ENCODE measurements at regions not wholly inside any gene's neighbourhood (a gene's known extent, or its start where the extent isn't known, plus 50 kb on each side); places are given as distances from the start of the nearest gene placed in this dataset.

DNA sequence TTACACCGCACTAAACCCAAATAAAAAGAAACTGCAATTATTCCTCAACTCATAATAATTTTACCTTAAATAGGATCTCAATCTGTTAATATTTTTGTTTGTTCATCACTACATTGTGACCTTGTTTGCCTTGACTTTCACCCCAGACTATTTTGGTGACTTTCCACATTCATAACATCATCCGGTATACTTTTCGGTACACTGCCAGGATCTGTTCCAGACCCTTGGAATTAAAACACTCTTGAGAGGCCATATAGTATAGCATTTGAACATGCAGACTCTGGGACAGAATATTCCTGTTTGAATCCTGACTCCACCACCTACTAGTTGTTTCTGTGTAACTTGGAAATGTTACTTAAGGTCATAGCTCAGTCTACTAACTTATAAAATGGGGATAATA is 577.4 kb downstream of the METTL4 start:
- no peak for DNase-seq

DNA sequence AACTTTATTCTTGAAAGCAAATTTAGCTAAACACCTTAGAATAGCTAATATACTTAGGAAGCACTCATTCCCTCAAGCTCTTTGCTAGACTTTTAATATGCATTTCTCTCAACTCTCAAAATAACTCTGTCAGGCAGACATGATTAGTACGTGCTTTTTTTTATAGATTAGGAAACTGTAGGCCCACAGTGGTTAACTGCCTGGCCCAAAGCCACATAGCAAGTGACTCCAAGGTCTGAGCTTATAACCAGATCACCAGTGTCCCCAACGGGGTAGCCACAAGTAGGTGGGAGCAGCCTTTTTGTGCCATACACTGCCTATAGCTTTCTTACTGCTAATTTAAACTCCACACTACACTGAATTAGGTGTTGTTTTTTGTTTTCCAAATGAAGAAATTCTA is 576.8 kb downstream of the METTL4 start:
- no peak for DNase-seq

DNA sequence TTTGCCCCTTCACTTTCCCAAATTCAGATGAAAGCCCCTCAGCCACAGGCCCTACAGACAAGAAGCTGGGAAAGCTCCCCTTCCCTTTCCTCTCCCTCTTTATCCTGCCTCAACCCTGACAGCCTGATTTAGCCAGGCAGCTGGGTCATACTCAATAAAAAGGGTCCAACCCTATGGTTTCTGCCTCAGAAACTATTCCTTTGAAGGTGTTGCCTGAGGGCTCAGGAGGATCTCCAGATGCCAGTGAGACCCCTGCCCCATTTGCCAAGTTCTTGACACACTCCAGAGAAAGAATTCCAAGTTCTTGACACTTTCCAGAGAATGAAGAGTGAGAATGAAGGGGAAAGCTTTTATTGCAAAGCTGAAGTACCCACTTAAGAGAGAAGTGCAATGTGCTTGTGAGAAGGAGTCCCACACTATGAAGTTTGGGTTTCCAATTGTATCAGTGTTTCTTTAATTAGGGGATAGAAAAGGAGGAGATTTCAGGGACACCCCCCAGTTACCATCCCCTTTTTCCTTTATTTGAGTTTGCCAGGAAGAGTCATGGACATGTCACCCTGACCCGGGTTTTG is 576.2 kb downstream of the METTL4 start:
- no peak for DNase-seq

DNA sequence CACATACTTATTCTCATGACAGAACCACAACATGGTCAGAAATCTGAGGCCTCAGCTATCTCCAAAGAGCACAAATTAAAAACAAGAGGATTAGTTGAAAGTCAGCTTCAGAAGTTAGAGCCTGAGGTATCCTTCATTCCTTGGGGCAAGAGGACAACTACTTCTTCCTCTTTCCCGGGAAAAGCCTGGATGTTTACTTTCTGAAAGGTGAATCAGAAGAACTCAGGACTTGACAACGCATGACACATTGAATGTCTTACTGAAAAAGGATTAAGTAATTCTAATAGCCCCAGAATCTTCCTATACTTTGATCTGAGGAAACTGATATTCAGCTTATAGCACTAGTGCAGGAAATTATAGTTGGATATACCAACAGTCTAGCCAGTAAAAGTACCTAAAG is 573.2 kb downstream of the METTL4 start:
- no peak for DNase-seq

DNA sequence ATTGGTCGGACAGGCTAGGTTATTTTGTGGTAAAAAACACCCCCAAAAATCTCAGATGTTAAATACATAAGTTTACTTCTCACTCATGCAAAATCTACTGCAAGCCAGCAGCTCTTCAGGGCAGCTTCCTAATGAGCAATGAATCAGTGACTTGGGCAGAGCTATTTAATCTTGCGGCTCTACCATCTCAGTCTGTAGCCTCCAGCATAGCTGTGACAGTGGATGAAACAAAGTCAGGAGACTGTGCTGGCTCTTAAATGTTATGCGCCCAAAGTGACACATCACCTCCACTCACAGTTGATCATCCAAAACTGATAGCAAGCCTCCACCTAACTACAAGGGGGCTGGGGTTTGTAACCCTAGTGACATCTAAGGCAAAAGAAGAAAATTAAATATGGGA is 571.9 kb downstream of the METTL4 start:
- DNase-seq: no peak

DNA sequence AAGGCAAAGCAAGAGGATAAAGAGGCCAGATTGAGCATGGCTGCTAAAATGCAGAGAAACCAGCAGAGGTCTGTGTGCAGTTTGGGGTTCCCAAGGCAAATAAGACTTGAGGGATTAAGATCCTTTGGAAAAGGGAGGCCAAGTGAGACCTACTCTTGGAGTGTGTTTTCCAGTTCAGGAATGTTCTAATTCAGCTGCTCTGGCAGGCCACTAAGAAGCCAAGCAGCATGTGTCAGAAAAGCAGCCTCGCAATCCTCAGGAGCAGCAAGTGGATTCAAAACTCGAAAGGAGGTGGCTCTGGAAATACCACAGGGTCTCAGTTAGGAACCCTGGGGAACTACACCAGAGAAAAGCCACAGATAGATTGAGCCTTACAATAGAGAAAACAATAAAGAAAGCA is 569.2 kb downstream of the METTL4 start:
- no peak for DNase-seq

DNA sequence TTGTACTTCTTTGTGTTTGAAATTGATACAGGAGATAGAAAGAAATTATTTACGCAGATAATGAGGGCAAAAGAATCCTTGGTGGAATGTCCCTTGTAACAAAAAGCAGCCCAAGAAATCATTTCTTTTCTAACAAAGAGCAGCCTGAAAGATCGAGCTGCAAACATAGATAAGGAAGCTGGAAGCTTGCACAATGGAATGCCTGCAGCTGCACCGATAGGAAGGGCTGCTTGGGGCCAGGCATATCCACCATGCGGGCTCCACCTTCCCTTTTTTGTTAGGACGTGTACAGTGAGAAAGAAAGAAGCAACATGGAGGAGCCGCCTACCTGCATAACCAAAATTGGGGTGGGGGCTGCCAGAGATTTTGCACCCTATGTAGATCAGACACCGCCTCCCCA is 568.7 kb downstream of the METTL4 start:
- DNase-seq: no peak

DNA sequence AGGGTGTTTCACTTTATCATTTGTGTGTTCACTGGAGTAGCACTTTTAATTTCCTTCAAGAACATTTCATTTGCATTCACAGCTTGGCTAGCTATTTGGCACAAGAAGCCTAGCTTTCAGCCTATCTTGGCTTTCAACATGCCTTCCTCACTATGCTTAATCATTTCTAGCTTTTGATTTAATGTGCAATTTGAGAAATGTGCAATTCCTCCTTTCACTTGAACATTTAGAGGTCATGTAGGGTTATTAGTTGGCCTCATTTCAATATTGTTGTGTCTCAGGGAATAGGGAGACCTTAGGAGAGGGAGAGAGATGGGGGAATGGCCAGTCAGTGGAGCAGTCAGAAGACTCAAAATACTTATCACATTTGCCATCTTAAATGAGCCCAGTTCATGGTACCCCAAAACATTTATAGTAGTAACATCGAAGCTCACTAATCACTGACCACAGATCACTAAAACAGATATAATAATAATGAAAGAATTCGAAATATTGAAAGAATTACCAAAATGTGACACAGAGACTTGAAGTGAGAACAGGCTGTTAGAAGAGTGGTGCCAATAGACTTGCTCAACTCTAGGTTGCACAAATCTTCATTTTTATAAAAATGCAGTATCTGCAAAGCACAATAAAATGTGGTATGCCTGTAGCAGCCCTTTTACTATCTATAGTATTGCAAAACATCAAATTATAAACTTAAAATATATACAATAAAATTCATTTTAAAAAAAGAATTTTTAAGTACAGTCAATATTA is 561.2 kb downstream of the METTL4 start:
- peak; percentile 0 for DNase-seq

DNA sequence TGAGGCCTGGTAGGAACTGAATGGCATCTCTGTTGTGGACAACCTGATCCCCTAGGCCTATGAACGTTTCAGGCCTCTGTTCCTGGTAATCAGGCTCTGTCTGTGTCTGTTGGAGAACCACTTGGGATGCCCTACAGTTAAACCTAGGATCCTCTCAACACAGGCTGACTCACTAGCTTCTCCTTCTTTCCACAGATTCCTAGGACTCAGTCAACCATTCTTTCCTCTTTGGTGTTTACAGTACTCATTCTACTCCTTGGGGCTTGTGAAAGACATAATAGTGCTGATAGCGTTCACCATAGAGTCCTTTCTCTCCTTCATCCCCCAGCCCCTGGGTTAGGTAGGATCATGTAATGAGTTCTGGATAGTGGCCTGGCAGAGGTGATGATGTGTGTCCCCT is 544.3 kb downstream of the METTL4 start:
- DNase-seq: no peak

DNA sequence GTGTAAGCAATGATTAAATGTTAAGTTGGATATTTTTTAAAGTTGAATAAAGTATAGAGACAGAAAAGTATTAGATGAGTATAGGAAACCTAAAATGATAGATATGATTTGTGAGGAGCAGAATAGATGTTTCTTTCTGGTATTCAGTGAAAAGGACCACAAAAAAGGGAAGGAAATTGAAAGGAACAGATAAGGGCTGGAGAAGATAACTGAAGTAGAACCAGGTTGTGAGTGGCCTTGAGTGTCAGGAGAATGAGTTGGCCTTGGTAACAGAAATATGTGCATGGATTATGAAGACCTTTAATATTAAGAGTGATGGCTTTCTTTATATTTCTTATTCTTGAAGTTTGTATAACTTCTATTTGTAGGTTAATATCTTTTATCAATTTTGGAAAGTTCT is 543.5 kb downstream of the METTL4 start:
- DNase-seq: no peak

DNA sequence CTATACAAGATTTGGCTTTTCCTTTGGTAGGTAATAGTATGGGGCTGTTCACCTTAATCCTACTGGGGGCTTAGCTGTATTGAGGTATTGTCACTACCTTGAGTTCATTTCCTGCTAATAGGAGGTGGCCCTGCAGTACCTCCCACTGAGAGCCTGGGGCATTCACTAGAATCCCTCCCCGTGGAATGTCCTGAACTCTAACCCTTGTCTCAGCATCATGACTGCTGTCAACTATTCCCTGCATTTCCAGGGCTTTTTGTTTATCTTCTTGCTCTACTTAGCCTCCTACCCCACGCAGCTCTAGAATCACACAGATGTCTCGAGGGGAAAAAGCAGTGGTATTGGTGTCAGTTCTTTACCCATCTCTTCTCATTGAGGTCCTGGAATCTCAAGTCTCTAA is 542.3 kb downstream of the METTL4 start:
- DNase-seq: no peak

DNA sequence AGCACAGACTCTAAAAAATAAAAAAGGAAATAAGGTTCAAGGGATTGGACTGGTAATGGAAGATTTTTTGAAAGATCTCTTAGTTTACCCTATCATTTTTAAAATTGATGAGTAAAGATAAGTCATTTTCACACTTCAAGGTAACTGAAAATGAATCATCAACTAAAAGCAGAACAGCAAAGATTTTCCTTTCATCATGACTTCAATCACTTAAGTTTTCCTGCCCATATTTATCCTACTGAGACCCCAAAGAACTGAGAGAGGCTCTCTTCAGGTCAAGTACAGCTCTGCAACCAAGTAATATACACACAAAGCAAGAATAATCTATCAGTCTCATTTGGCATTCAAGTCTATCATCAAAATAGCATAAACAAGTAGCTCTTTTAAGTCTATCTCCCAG is 540.7 kb downstream of the METTL4 start:
- DNase-seq: no peak

DNA sequence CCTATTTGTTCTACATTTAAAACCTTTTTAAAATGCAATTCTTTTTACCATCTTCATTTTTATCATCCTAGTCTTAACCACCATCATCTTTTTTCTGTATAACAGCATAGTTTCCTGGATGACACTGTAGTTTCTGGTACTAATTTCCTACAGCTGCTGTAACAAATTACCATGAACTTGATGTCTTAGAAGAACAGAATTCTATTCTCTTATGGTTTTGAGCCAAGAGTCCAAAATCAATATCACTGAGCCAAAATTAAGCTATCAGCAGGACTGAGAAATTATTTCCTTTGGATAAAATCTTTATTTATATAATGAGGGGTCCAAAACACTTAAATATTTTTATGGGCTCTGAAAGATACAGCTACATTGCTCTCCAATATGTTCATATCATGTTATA is 539.3 kb downstream of the METTL4 start:
- no peak for DNase-seq

DNA sequence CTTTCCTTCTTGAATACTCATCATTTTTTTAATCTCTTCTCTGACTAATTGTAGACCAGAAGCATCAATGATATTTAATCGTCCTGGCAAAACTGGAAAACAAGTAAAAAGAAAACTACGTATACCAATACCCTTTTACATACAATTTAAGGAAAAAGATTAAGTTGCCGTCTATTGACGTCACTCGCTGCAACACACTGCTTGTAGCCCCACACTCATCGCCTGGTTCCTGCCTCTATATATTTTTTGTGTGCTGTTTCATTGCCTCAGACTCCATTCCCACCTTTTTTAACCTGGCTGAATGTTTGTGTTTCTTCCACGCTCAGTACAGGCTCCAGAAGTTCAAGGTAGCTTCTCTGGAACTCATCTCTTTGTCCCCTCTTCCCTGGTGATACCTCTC is 536.2 kb downstream of the METTL4 start:
- no peak for DNase-seq

DNA sequence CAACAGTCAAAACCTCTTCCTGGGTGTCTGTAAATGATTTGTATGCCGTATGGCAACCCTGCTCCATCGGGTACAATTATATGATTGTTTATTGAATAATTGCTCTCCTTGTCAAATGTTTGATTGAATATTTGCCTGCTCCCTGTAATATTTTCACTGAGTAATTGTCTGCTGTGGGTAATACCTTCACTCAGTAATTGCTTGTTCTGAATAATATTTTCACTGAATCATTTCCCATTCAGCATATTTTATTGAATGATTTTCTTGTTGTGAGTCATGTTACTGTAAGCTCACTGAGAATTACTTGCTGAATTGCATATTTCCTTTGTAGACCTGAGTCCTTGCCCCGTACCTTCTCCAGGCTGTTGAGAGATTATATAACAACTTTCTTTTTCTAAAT is 535.2 kb downstream of the METTL4 start:
- peak; percentile 30 for DNase-seq

DNA sequence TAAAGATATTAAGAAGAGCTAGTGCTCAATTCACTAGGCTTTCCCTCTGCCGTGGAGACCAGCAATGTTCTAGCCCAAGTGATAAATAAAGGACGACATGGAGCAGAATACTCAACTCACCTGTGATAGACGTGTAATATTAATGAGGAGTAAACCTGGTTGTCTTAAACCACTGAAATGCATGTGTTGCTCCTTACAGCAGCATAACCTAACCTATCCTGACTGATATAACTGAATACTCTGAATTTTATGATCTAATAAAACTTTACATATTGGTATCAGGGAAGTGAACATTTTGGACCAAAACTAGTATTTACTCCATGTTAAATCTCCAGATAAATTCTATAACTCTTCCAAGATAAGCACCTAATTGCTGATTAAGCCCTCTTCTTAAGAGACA is 531.0 kb downstream of the METTL4 start:
- DNase-seq: no peak

DNA sequence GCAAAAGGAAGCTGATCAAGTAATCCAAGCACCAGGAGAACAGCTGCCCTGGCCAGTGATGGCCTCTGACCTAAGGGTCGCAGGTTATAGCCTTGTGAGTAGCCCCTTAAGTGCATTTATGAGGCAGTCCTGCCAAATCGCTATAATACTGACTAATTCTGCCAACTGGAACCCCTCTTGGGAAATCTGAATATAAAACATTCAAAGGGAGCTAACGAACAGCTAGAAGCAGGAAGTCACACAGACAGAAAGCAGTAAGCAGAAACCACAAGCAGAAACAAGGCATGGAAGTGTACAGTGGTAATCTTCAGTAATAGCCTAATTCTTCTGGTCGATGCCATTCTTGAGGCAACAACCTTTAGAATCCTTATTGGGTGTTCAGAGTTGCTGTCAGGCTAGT is 521.3 kb downstream of the METTL4 start:
- peak; percentile 33 for DNase-seq

DNA sequence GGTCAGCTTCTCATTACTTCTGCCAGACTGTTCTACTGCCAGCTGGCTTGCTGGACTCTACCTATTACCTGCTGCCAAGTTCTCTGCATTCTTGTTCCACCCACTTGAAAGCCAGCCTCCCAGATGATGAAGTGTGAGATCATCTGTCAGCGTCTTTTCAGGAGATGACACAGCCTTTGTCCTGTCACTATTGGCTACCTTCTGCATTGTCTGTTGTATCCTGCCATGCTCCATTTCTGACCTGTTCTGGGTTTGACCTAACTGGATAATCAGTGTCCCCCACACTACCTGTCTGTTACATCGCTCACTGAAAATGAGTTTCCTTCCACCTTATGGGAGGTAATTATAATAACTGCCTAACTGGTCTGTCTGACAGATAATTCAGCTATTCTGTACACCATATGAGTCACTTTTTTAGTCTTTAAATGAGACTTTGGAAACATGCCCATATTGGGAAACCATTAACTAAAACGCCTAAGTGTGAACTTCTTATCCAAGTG is 520.6 kb downstream of the METTL4 start:
- peak; percentile 20 for DNase-seq

DNA sequence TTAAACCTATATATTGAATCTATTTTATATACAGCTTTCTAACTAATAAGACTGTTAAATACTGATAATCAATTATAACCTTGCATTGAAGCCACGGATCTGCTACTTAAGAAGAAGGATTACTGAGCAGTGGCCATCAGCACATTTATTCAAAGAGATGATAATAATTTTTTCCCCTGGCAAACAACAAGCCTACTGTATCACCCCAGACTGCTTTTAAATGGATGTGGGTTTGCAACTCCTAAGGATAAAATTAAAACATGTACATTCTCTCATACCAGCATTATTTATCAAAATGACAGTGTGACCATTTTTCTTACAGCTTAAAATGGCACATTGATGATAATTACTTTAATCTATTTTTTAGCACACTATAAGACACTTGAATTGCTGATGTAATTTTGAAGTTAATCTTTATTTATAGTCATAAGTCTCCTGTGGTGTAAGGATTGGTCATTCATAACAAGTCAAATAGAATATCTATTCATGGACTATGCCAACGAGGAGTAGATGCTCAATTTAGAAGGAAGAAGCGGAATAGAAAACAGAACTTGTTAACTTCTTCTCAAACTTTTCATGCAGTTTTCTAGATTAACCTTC is 517.7 kb downstream of the METTL4 start:
- no peak for DNase-seq

DNA sequence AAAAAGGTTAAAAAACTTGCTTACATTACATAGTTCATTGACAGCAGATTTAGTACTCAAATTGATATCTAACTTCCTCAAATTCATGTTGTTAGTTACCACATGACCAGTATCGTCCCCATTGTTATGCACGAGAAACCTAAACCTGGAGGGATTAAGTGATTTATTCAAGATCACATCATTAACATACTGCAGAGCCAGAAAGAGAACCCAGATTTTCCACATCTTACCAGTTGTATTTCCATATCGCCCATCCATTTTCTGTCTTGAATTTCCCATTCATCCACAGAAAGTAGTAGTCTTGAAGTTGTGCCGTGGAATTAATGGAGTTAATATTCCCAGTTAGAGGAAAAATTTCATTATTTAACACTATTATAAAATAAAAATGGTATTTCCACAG is 512.0 kb downstream of the METTL4 start:
- DNase-seq: no peak

DNA sequence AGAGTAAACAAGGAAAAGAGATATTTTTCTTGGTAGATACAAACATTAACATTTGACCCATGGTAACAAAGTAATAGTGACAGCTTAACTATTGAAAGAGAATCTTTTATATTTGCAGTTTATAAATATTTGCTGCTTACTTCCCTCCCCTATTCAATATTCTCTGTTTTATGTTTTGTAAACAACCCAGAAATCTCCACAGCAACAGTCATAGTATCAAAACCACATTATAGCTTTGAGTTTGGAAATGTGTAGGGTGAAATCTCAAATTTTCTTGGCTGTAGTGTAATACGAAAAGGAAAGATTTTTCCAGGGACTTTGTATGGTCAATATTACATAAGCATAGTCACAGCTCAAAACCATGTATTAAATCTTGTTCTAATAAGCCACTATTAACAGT is 511.2 kb downstream of the METTL4 start:
- no peak for DNase-seq

DNA sequence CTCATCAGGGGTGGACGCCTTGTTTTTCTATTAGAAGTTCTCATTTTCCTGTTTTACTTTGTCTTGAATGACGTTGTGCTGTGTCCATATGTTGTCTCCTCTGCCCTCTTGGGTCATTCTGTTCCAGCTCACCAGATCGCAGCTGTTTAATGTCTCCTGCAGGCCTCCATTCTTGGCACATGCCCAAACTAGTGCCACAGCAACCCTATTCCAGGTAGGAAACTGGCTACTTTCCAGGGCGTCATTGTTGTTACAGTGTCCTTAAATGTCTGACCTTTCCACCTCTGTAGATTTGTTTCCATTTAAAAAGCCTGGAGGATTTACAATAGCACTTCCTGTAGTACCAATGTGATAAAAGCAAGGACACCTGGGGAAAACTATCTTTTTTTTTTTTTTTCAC is 500.7 kb downstream of the METTL4 start:
- DNase-seq: no peak

DNA sequence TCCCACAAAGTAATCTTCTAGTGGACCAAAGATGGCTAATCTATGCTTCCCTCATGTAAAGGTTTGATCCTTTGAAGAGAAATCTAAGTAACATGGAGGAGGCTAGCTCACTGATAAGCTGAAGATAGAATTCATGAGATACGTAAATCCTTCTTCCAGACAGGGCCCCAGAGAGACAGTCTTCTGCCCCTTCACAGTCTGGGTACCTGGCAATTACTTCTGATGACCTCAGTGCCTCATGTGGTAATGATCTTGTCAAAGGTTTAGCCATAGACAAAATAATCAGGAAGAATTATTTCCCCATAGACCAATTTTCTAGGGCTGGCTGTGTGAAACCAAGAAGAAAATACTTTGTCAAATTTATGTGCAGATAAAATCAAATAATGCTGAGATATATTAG is 495.8 kb downstream of the METTL4 start:
- DNase-seq: no peak

DNA sequence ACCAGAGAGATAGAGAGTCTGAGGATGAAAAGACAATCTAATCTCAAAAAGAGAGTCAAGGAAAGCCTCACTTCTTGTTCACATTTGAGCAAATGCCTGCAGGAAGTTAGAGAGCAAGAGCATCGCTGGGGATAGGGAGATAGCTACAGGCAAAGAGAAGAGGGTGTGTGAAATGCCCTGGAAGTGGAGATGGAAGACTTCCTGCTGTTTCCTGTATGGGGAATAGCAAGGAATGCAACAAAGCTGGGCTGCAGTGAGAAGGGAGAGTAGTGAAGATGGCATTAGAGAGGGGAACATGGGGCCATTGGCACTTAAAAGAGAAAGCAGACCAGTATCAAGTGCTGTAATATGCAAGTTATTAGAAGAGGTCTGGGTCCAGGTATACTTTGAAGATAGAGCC is 488.6 kb downstream of the METTL4 start:
- no peak for DNase-seq

DNA sequence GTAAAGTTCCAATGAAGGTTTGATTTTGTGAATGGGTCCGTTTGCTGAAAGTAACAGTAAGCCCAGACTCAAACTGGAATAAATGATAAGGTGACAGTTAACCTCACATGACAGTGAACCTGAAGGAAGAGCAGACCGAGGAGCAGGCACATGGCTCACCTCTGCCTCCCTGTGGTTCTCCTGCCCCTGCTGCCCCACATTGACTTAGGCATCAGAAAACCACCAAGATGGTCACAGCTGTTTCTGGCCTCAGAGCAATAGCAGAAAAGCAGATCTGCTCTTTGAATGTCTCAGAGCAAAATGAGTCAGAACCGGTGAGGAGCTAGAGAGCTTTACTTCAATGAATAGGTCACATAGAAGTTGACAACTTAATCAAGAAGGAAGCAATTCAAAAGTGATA is 487.6 kb downstream of the METTL4 start:
- DNase-seq: no peak

All from fibroblast of skin of right biceps (primary cell).